NOMO-1 (cell line): ENCODE measurements at regions not wholly inside any gene's neighbourhood (a gene's known extent, or its start where the extent isn't known, plus 50 kb on each side); places are given as distances from the start of the nearest gene placed in this dataset.
"Not testable (repeated sequence)": the region's sequence is repeated elsewhere in the genome, so short reads cannot be mapped to it uniquely, and the experiment has no call there.

Source experiments
- DNase-seq, 2 experiments: peaks; one replicate each; lab custom pipeline; 2025; ENCODE audit not compliant: unreplicated experiment in 2 of 2; lab: John Stamatoyannopoulos, UW

DNA sequence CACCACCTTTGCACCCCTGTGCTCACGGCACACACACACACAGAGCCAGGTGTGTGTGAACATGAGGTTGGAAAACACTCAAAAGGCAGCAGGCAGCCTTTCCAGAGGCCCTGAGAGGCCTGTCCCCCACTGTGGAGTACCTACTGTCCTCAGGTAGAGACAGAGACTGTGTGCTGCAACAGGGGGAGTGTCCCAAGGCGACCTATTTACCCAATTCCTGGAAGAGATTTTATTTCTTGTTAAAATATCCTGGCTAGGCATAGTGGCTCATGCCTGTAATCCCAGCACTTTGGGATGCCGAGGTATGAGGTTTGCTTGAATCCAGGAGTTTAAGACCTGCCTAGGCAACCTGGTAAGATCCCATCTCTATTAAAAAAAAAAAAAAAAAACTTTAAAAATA lies 108.5 kb downstream of the COPRS start:
- DNase-seq = no peak

DNA sequence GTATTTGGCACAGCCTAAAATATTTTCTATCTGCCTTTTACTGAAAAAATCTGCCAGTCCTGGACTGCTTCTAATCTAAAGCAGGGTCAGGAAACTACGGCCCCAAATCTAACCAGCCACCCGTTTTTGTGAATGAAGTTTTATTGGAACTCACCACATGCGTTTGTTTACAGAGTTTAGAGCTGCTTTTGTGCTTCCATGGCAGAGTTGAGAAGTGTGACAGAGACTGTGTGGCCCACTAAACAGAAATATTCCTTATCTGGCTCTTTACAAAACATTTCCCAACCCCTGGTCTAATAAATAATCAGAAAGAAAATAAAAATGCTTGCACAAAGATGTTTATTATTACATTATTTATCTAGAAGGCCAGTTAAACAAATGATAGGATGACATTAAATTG lies 110.2 kb downstream of the COPRS start:
- no peak for DNase-seq

DNA sequence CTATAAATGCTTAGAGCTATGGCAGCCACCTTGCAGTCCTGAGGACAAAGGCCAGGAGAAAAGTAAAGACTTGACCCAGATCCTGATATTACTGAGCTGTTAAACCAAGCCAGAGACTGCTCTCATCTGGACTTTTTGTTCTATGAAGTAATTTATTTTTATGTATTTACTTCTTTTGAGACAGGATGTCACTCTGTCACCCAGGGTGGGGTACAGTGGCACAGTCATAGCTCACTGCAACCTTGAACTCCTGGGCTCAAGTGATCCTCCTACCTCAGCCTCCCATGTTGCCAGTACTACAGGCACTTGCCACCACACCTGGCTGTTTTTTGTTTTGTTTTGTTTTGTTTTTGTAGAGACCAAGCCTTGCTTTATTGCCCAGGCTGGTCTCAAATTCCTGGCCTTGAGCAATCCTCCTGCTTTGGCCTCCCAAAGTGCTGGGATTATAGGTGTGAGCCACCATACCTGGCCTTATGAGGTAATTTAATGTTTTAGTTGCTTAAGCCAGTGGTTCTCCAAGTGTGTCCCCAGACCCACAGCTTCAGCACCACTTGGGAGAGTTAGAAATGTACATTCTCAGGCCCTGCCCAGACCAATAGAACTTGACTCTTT lies 112.1 kb downstream of the COPRS start:
- no peak for DNase-seq

DNA sequence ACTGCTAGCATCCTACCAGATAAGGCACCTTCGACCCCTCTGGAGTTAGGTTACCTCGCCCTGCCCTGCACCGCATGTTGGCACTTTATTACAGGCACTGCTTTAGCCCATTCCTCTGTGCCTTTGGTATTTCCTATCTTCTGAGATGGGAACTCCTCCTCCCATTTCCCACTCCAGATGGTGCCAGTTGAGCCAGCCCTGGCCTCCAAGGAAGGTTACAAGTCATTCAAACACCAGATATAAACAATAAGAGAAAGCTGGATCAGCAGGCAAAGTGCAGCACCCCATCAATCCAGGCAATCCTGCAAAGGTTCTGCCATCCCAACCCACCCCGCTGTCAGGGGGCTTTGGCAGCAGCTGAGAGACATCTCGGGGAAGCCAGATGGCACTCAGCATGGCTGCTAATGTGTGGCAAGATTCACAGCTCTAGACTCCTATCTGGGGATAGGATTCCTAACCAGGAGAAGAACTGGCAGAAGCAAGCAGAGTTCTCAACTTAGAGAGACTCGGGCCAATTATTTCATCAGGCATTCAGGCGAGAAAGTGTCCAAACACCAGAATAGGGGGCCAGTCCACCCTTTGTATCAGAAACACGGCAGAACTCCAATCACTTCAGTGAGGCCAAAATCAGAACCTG lies 113.0 kb downstream of the COPRS start:
- no peak for DNase-seq

DNA sequence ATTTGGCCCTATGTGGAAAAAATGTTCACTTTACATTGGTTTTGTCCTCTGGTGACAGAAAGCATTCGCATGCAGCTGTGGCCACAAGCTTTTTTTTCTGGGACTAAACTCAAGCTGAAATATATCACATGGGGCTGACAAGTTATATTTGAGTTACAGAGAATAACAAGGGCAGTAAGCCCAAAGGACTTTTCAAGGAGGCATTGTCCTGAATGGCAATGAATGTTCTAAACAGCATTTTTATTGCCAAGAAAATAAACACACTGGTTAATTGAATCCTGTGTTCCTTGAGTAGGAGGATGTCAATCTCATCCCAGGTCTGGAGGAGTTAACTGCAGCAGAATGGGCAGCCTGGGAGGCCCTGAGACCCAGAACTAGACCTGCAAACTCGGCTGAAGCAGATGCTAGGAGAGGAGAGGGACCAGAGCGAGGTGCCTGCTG lies 114.5 kb downstream of the COPRS start:
- no peak for DNase-seq

DNA sequence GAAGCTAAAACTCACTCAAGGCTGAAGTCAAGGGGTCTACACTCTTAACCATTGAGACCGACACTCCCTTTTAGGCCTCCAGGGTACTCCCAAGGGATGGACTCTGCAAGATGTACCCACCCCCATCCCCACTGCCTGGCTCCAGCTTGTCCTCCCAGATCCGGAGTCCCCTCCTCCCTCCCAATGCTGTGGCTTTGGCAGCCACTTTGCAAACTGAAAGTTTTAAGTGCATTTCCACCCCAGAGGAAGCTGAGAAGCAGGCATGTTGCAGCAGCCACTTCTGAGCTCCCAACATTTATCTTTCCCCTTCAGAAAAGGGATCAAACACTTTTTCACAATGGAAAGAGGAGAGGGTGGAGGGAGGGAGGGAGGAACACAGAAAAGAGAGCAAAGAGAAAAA lies 115.2 kb downstream of the COPRS start:
- no peak for DNase-seq

DNA sequence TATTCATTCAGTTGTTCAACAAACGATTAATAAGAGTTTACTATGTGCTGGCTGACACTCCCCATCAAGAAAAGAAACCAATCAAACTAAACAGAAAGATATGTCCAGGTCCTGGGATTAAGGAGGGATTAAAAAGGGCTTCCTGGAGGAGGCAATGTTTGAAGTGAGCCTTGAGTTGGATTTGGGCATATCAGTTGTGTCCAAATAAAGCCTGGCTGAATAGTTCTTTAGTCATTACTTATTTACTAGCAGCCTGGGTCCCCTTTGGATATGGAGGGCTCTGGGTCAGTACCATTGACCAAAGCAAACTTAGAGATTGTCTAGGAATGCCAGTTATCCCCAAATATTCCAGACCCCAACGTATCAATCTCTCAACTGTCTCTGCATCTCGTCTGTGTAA lies 117.7 kb downstream of the COPRS start:
- DNase-seq = no peak

DNA sequence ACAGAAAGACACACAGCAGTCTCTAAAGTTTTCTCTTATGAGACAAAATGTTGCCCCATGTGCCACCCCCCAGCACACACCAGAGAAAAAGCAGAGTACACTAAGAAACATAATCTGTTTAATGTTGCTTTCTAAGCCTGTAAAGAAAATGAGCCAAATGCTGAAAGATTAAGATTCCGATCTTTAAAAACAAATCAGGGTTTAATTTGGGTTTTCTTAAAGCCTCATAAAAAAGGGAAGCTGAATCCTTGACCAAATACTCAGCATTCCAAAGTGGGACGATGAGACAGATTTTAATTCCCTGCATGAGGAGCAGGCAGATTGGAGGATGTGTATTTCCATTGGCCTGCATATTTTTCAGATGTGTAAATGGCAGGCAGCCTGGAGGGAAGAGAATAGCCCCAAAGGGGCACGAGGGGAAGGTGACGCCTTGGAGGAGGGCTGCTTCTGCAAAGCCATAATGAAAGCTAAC lies 118.4 kb downstream of the COPRS start:
- no peak for DNase-seq

DNA sequence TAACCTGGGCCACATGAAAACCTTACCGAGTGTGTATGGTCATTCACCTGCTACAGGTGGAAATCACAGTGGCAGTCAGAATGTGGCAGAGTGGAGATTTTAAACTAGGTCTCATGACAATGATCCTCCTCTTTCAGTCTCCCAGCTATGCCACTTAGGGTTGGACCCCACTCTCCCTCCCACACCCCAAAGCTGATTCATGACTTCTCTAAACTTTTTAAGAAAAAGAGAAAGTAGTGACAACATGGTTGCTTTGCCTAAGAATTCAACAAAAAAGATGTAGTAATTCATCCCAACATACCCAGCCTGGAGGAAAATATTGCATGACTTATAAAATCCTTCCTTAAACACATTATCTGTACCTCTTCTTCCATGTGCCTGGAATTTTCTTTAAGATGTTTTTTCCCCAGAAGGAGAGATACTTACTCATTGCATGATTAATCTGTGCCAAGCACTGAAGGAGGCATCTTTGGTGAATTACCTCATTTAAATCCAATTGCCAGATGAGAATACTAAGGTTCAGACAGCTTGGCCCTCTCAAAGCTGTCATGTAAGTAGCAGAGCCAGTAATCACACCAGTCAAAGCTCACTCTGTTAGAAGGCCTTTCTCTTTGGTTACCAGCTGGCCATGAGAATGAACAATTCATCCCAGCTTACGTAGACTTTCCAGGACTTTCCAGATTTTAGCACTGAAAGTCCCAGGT lies 119.9 kb downstream of the COPRS start:
- no peak for DNase-seq

DNA sequence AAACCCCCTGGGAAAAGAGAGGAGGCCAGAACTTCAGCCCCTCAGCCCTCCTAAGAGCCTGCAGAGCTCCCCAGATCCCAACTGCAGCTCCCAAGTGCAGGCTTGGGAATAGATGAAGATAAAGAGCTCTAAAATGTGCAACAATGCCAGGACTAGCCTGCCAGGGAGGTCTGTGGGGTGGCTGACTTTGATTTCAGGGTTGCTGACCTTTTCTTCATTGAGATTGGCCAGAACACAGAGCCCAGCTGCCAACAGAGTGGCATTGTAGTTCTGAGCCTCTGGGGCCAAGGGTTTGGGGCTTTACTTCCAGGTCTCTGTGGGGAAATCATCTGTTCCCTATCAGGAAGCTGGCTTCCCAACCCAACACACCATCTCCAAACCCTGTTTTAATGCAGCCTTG lies 120.6 kb downstream of the COPRS start:
- no peak for DNase-seq

DNA sequence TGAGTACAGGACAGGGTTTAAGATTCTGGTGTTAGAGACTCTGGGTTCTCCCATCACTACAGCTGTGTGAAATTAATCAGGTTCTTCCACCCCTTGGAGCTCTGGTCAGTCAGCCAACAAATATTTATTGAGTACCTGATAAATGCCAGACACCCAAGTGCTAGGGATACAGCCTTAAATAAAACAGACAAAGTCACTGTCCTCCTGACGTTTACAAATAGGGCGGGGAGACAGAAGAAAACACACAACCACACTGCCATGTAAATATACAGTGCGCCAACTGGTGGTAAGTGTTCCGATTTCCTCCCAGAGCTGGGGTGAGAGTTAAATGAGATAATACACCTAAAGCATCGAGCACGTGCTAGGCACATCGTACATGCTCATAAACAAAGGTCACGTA lies 121.0 kb downstream of the COPRS start:
- no peak for DNase-seq

DNA sequence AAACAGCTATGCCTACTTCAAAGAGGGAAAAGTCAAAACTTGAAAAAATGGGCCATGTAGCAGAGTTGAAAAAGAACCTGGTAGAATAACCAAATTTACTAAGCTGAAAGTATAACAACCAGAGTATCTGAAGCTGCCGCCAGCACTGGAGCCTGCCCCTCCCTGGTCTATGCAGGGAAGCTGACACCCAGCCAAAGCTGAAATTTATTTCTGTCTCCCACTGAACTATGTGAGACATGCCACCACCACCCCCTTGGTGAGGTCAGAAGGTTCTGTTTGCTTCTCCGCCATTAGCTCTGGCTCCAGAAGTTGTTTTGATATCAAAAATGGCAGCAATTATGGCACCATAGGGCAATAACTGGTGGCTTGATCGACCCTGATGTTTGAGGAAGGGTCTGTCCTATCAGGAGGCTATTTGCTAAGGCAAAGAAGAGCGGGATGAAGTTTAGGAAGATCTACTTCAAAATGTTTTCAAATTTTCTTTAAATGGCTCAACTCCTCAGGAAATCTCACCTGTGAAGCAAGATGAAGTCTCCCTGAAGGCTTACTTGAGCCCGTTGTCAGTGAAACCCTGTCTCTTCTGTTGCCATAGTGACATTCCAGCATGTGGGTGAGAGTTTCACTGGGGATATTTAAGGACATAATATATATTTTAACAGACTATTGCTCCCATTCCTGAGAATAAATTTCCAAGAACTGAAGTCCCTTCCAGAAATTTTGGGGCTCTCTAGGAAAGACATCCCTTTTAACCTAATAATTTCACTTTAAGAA lies 122.0 kb downstream of the COPRS start:
- no peak for DNase-seq

DNA sequence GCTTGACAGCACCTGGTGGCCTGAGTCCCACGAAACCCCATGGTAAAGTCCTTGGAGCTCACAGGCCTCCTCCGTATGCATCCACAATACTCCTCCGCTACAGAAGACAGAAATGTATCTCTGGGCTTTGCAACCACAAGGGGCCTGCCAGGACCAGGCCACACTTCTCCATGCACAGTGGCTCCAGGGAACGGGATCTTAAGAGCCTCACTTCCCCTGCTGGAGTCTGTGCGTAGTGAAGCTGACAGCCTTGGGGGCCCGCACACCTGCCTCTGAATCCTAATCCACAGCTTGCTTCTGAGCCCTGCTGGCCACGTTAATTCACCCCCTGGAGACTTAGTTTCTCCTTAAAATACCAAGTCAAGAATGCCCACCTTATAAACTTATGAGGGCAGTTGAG lies 125.7 kb downstream of the COPRS start:
- no peak for DNase-seq

DNA sequence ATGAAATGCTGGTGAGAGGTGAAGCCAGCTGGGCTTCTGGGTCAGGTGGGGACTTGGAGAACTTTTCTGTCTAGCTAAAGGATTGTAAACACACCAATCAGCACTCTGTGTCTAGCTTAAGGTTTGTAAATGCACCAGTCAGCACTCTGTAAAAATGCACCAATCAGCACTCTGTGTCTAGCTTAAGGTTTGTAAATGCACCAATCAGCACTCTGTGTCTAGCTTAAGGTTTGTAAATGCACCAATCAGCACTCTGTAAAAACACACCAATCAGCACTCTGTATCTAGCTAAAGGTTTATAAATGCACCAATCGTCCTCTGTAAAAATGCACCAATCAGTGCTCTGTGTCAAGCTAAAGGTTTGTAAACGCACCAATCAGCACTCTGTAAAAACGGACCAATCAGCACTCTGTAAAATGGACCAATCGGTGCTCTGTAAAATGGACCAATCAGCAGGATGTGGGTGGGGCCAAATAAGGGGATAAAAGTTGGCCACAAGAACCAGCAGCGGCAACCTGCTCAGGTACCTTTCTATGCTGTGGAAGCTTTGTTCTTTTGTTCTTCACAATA lies 127.4 kb downstream of the COPRS start:
- not testable (repeated sequence) for DNase-seq

DNA sequence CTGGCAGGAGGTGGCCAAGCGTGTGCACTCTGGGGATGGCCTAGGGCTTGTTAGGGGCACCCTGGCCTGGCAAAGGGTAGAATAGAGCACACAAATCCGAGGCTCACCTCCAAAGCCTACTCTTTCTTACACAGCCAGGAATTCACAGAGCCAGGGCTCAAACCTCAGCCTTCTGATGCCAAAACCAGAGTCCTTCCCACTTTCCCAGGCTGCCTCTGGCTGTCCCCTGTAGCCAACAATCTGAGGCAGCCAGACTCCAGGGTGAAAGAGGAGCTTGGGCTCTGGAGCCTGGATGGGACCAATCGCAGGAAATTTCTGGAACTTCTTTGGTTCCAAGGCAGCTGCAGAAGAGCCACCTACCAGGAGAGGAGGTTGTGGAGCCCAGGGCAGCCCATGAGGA lies 127.9 kb downstream of the COPRS start:
- no peak for DNase-seq

DNA sequence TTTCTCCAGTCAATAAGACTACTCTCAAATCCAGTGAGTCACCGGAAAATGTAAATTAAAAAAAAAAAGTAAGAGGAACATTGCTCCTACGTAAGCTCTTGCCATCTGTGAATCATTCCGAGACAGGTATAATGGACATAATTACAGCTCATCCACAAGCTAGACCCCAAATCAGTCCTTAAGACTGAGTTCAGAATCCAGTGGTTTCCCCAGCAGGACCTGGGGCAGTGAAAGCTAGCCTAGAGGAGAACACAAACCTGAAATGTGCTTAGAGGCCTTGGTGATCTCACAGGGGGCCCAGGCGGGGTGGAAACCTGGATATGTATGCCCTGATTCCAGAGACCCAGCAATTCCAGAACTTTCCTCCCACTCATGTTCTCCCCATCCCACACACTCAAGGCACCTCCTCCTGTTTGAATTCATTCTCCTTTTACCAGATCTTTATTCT lies 132.0 kb downstream of the COPRS start:
- no peak for DNase-seq

DNA sequence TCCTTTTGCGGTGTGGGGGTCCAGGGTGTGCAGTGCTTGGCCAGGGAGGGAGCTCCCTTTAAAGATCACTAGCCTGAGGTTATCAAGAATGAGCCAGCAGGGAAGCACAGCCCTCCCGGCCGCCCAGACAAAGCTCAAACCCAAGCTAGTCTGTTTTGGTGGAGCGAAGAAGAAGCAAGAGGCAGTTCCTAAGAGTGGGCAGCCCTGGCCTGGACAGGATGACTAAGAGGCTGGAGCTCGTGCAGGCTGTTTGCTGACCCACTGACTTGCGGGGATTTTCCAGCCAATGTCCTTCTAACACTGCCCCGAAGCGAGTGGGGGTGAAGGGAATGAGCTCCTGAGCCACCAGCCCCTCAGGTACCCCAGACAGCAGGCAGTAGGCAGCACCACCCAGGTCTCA lies 134.4 kb downstream of the COPRS start:
- no peak for DNase-seq

DNA sequence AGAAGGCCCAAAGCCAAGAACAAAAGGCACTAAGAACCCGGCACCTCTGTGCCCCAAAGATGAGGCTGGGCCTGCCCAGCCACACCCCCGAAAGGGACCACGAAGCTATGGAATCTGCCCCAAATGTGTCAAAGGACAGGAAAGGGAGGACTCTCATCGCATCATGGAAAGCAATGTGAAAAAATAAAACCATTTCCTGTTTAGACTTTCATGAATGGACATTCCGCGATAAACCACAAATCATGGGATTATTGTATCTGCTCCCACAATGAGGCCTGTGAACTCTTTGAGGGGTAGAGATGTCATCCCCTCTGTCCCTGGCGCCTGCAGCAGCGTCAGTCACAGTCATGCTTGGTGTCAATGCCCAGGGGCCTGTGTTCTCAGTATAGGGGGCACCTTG lies 135.0 kb downstream of the COPRS start:
- DNase-seq = no peak

DNA sequence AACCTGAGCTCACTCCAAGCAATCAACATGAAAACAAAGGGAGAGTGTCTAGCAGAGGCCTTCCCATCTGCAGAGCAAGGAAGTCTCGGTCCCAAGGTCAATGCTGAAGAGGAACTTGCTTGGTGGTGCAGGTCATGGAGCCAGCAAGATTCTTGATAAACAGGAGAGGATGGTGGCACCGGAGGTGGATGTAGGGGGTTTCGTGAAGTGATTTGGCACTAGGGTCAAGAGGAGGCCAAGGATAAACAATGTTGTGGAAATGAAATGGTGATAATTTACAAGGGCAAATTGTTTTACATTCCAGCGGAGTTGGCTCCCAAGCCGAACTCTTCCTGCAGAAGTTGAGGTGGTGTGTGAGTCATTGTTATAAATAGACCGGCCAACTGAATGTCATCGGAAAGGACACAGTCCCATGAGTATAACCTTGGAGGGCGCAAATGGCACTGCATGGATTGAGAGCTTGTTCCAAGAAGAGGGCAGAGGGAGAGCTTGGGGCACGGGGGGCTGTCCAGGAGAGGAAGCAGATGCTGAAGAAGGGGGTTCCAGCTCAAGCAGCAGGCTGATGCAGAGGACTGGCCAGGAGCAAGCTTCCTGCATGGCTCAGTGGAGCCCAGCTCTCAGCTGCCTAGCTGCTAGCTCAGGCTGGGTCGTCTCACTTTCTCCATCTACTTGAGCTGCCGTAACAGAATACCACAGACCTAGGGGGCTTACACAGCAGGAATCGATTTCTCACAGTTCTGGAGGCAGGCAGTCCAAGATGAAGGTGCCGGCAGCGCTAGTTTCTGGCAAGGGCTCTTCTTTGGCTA lies 136.6 kb downstream of the COPRS start:
- peak in 1 of 2 experiments; percentile 18 for DNase-seq
